Stimulated activated CD8-positive, alpha-beta memory T cell treated with anti-CD3 and anti-CD28 coated beads, Interleukin-7, amount 100 ng/mL, for 48 hours (primary cell): ENCODE measurements at regions not wholly inside any gene's neighbourhood (a gene's known extent, or its start where the extent isn't known, plus 50 kb on each side); places are given as distances from the start of the nearest gene placed in this dataset.
"Not testable (repeated sequence)": the region's sequence is repeated elsewhere in the genome, so short reads cannot be mapped to it uniquely, and the experiment has no call there.

Experiments used
- DNase-seq, 2 donors: peaks; one replicate each; pipeline ENCODE4 v3.0.0-alpha.2; 2020; ENCODE audit warnings: low read depth in 1 of 2; ENCODE audit errors: extremely low read depth in 1 of 2

GRCh38 chr9:587527-587926, 254.0 kb upstream of the DMRT1 start:
- no peak for DNase-seq

- DNase-seq: no peak
Measured at GRCh38 chr9:588981-589380, 252.5 kb upstream of the DMRT1 start.

DNA sequence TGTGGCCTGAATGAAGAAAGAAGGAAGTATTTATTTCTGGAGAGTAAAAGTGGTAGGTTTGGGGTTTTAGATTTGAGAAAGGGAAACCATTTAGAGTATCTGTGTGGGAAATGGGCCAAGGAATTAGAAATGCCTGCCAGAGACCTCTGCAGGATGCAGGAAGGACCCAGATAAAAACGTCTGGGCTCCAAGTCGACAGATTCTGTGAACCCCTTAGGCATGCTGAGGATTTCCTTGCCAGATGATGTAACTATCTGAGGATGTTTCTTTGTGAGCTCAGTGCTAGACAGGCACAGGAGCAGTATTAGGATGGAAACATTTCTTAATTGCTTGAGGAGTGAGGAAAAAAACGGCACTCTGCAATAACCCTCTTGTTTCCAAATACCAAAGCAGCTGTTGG, 251.8 kb upstream of the DMRT1 start:
- DNase-seq: no peak

- no peak for DNase-seq
Measured at GRCh38 chr9:591292-591691, 250.2 kb upstream of the DMRT1 start.

DNA sequence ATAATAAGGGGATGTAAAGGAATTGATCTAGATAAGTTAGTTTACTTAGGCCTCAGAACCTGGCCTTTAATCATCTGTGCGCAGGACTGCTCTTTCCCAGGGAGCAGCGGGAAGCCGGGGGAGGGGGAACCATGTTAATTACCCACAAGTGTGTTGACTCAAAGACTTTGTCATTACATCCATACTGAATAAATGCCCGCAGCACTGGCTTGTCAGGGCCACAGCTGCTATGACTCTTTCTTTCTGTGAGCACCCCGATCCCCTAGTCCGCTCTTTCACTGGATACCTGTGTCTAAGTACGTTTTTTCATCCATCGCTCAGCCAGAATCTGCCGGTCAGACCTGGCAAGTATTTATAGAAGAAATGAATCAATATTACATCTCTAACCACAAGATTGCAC, 249.3 kb upstream of the DMRT1 start:
- DNase-seq: no peak

DNA sequence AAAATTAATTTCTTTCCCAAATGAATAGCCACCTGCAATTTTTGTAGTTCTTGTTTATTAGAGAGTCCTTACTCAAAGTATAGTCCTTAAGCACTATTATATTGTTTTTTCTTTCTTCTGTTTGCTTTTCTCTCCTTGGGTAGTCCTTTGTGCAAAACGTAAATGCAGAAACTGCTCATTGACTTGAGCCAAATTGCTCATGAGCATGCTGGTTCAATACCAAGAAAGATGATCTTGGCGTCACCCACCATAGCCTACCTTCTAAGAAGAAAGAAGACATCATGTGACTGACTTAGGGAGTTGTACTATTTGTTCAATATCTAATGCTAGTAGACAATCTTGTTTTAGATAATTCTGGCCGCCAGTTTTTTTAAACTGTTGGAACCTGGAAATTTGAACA, 248.8 kb upstream of the DMRT1 start:
- DNase-seq: no peak

DNA sequence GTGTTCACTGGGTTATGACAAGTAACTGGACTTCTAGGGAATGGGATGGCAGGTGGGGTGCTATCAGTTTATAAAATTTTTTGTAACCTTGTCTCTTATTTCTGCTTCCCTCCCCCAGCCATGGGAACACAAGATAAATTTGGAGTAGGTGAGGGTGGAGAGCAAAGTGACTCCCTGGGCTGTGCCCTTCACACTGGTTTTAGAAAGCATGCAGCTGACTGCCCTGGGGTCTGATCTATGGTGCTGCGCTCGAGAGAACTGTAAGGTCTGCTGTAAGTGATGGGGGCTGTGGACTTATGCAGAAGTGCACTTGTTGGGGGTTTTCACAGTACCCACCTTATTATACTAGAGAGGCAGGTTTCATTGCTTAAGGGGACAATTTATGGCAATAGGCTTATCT, 247.7 kb upstream of the DMRT1 start:
- DNase-seq: no peak

- DNase-seq: no peak
Measured at GRCh38 chr9:596703-597102, 244.8 kb upstream of the DMRT1 start.

GRCh38 chr9:600006-600405, 241.5 kb upstream of the DMRT1 start:
- no peak for DNase-seq

DNA sequence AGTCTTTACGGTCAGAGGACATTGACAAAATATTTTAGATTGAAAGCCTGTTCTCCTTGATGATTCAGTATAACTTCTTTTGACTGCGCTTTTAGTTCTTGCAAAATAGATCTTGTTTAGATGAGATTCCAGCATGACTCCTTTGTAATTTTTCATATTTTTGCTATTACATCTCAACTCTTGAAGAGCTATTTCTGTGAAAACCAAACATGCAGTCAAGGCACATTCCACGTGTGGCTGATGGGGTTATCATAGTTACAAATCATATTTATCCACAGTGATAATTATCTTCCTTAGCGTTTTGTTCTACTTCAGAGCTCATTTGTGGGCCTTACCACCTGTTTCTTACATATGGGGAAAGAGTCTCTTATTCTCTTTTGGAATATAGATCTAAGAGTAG, 238.8 kb upstream of the DMRT1 start:
- DNase-seq: no peak

DNA sequence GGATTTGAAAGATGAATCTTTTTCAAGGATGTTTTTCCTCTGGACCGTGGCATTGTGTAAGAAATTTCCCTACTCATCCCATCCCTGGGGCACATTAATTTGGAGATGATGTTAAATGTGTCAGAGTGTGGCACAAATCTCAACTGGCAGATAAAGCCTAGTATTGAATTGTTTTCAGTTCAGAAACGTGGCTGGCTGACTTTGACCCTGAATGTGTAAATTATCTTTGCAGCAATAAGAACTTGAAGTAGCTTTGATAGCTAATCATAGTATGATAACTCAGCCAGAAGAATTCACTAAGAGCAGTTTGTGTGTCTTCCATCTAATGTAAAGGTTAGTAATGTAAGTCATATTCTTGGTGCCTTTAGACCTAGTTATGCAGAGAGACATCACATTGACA, 238.4 kb upstream of the DMRT1 start:
- DNase-seq: no peak

DNA sequence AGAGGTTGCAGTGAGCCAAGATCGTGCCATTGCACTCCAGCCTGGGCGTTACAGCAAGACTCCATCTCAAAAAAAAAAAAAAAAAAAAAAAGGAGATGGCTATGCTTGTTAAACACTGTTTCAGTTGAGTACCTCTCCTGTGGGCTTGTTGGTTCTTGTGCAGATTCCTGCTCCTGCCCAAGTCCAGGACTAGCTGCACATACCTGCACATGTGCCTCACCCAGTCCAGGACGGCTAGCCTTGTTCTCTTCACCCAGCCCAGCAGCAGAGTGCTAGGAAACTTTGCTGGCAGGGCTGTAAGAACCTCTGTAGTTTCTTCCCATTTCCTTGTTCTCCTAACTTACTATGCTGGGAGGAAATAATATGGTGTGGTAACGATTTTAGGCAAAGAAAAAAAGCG, 234.1 kb upstream of the DMRT1 start:
- no peak for DNase-seq

GRCh38 chr9:613771-614347, 227.6 kb upstream of the DMRT1 start:
- peak in 1 of 2 donors; percentile 5 for DNase-seq

DNA sequence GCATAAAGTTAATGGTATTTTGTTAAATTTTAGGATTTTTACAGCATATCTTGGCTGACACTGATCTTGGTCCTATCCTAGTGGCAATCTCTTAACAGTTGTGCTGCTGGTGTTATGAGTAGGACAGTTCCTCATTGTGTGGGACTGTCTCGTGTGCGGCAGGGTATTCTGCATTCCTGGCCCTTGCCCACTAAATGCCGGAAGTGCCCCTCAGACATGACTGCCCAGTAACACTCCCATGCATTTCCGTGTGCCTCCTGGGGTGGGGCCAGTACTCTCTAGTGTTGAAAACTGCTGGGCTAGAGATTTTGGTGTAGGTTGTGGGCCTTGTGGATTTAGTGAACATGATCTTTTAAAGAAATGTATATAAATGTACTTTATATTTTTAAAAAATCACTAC, 227.1 kb upstream of the DMRT1 start:
- no peak for DNase-seq

- DNase-seq: no peak
Measured at GRCh38 chr9:615756-616155, 225.7 kb upstream of the DMRT1 start.

DNA sequence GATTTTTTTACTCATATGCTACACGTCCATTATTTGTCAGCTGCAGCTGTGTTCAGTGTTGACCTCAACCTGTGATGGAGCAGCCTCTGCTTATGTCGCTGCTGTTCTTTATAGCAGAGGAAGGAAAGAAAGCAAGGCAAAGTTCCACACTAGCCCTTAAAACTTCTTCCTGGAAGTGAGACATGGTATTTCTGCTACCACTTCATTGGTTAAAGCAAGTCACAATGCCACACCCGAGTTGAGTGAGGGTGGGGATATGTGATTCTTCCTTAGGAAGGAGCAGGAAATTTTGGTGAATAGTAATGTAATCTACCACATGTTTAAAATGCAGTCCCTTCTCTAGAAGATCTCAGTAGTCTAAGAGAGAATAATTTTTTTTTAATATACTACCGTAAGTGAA, 224.8 kb upstream of the DMRT1 start:
- no peak for DNase-seq

- no peak for DNase-seq
Measured at GRCh38 chr9:617445-618085, 223.9 kb upstream of the DMRT1 start.

DNA sequence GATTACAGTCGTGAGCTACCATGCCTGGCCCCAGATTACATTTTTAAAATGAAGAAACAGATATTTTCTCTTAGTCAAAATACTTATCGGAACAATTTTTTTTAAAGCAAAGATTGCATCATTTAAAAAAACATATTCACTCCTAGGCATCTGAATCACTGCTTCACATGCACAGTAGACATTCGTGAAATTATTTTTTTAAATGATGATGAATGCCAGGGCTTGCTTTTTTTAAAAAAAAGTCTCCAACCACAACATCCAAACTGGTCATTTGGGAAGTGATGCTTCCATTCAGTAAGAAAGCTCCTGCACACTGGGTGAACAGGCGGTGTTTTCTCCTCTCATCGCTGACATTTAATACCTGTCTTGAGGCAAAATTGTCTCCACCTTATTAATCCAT, 223.0 kb upstream of the DMRT1 start:
- DNase-seq: no peak

DNA sequence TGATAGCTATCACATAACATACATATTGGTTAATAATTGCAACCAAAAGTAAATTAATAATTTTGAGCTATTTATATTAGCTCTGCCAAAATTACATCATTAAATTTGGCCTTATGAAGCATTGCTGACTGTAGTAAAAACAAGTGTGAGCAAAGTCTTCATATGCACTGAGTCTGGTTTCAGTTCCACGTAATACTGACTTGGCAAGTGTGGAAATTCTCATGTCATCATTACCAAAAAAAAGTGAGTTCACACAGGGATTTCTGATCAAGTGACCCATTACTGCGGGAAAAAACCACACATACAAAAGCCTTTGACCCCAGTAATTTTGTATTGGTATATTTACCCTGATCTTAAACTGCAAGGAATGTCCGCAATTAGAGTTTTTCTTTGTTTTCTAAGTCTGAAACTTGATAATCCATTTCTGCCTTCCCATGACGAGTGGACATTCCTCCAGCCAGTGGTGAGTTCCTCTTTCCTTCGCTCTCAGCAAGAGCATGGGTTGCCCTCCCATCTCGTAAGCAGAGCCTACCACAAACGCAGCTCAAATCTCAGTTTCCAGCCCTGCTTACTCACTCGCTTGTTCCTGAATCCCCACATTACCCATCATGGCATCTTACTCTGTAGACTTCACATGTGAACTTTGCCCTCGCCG, 220.2 kb upstream of the DMRT1 start:
- no peak for DNase-seq

GRCh38 chr9:624935-625500, 216.5 kb upstream of the DMRT1 start:
- DNase-seq: no peak

GRCh38 chr9:625613-626012, 215.9 kb upstream of the DMRT1 start:
- DNase-seq: no peak

DNA sequence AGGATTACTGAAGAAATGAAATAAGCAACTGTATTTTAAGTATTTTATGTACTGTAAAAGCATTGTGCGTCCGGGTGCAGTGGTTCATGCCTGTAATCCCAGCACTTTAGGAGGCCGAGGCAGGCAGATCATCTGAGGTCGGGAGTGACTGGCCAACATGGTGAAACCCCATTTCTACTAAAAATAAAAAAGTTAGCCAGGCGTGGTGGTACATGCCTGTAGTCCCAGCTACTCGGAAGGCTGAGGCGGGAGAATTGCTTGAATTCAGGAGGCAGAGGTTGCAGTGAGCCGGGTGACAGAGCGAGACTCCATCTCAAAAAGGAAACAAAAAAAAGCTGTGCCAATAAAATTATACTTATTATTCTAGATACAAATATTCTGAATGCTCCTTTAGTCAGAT, 215.4 kb upstream of the DMRT1 start:
- DNase-seq: not testable (repeated sequence)
